K562 (cell line): ENCODE measurements at regions not wholly inside any gene's neighbourhood (a gene's known extent, or its start where the extent isn't known, plus 50 kb on each side); places are given as distances from the start of the nearest gene placed in this dataset.

ENCODE experiments used
- ATAC-seq: fragments of 200-7000 bp; cut with Tn5 transposase; 3 replicates; pipeline ENCODE4 v1.9.1; 2020; ENCODE audit warnings: moderate library complexity
- BruUV-seq: library from RNA; stranded (reverse); fragments of 400-500 nt; replicated peaks from 2 replicates; lab custom pipeline; 2021; lab: Mats Ljungman, UMichigan
- CTCF ChIA-PET: fragments of 300-600 bp; formaldehyde crosslinking; extraction: SDS; loops from one replicate; lab custom pipeline; 2021; ENCODE audit warnings: low intra/inter-chr PET ratio; lab: Yijun Ruan, JAX
- POLR2A ChIA-PET: fragments of 300-600, 350-650 bp; sonication (Branson Sonifier 250); formaldehyde crosslinking; extraction: SDS; loops from one replicate; lab custom pipeline; 2021; ENCODE audit warnings: antibody characterized with exemption, inconsistent platforms; lab: Yijun Ruan, JAX
- DNase-seq, 4 experiments: peaks; one replicate each; pipeline versions ENCODE4 v3.0.0 to v3.0.0-alpha.2; 2011 to 2018; ENCODE audit warnings: low spot score in 3 of 4, mixed read lengths in 3 of 4; ENCODE audit errors: extremely low read depth in 1 of 4
- FAIRE-seq: peaks from 2 replicates; lab custom pipeline; 2011; peaks lifted over from hg19 to GRCh38; lab: Jason Lieb, UNC
- H2AFZ ChIP-seq: 2 replicates; pipeline ENCODE4 v1.6.0; 2011; ENCODE audit warnings: low read depth, low read length, control low read depth, inconsistent platforms
- H3K27ac ChIP-seq: fragments of 200-600 bp; 3 replicates; pipeline ENCODE4 v1.8.0; 2011; ENCODE audit warnings: low read depth, mild to moderate bottlenecking, control low read depth, inconsistent platforms, low read length, moderate library complexity, mixed read lengths; ENCODE audit errors: extremely low read depth
- H3K27me3 ChIP-seq, 2 experiments: fragments of 300-600 bp in 1 of 2; 2 replicates in 1 of 2; 3 replicates in 1 of 2; pipeline versions ENCODE4 v1.6.0 to v1.8.0; 2011; ENCODE audit warnings: inconsistent platforms in 2 of 2, low read length in 2 of 2, mild to moderate bottlenecking in 1 of 2, mixed read lengths in 1 of 2, moderate library complexity in 1 of 2; ENCODE audit not compliant: control insufficient read depth in 2 of 2, insufficient read depth in 2 of 2
- H3K36me3 ChIP-seq: fragments of 300-600 bp; 3 replicates; pipeline ENCODE4 v1.8.0; 2011; ENCODE audit warnings: mild to moderate bottlenecking, low read length, inconsistent platforms; ENCODE audit not compliant: control insufficient read depth, insufficient read depth
- H3K4me1 ChIP-seq, 2 experiments: fragments of 200-600 bp in 1 of 2; replicated peaks in 1 of 2; 2 replicates in 1 of 2; 3 replicates in 1 of 2; pipeline versions ENCODE4 v1.5.1 to v1.8.0; 2011; ENCODE audit warnings: inconsistent platforms in 2 of 2, low read length in 2 of 2, mild to moderate bottlenecking in 1 of 2, mixed read lengths in 1 of 2, moderate library complexity in 1 of 2; ENCODE audit not compliant: control insufficient read depth in 2 of 2, insufficient read depth in 2 of 2
- H3K4me2 ChIP-seq: 2 replicates; pipeline ENCODE4 v1.6.1; 2011; ENCODE audit warnings: low read length, control low read depth, inconsistent platforms, mixed read lengths; ENCODE audit not compliant: insufficient read depth
- H3K4me3 ChIP-seq: fragments of 200-600 bp; sonication (generic), shearing (Covaris generic); 2 replicates; pipeline ENCODE4 v1.5.1; 2016; ENCODE audit warnings: control low read depth, inconsistent platforms
- H3K79me2 ChIP-seq: fragments of 200-600 bp; 3 replicates; pipeline ENCODE4 v1.8.0; 2011; ENCODE audit warnings: low read length, inconsistent platforms; ENCODE audit not compliant: control insufficient read depth, insufficient read depth
- H3K9ac ChIP-seq, 2 experiments: 2 replicates each; pipeline versions ENCODE4 v1.6.0 to v1.6.1; 2011; ENCODE audit warnings: low read depth in 2 of 2, low read length in 2 of 2, control low read depth in 1 of 2, inconsistent platforms in 1 of 2, mild to moderate bottlenecking in 1 of 2, mixed read lengths in 1 of 2; ENCODE audit not compliant: insufficient read depth in 1 of 2
- H3K9me1 ChIP-seq: one replicate; pipeline ENCODE4 v1.6.0; 2011; ENCODE audit warnings: inconsistent platforms, mild to moderate bottlenecking, low read length, moderate library complexity; ENCODE audit not compliant: control insufficient read depth, insufficient read depth
- H3K9me3 ChIP-seq: replicated peaks from 2 replicates; pipeline ENCODE4 v1.5.1; 2011; ENCODE audit warnings: low read depth, low read length, inconsistent platforms; ENCODE audit not compliant: control insufficient read depth, insufficient read depth
- H4K20me1 ChIP-seq: replicated peaks from 2 replicates; pipeline ENCODE4 v1.6.1; 2011; ENCODE audit warnings: low read length, inconsistent platforms, mixed read lengths; ENCODE audit not compliant: control insufficient read depth, insufficient read depth
- BDP1 ChIP-seq: IDR thresholded peaks from 3 replicates; pipeline ENCODE4 v1.6.1; 2011; ENCODE audit not compliant: insufficient read length, insufficient read depth
- GATAD2B ChIP-seq: fragments of 450-650 bp; IDR thresholded peaks from 2 replicates; pipeline ENCODE4 v1.6.1; 2017; ENCODE audit warnings: mild to moderate bottlenecking, borderline replicate concordance
- KDM2B ChIP-seq: fragments of 250-450 bp; sonication (Bioruptor Pico); IDR thresholded peaks from 2 replicates; pipeline ENCODE4 v1.8.0; 2021; ENCODE audit warnings: mild to moderate bottlenecking, moderate library complexity
- KLF16 ChIP-seq: IDR thresholded peaks from 2 replicates; pipeline ENCODE4 v1.6.1; 2016; ENCODE audit warnings: antibody characterized with exemption
- SMARCB1 ChIP-seq: IDR thresholded peaks from 2 replicates; pipeline ENCODE4 v1.6.1; 2011; ENCODE audit warnings: improper control_type of control experiment, low read depth; ENCODE audit not compliant: insufficient read length
- ZNF184 ChIP-seq: sonication (generic); formaldehyde crosslinking; IDR thresholded peaks from 2 replicates; pipeline ENCODE4 v1.5.0; 2020; ENCODE audit warnings: missing genetic modification reagents
- ZZZ3 ChIP-seq: fragments of 450-650 bp; IDR thresholded peaks from 2 replicates; pipeline ENCODE4 v1.6.1; 2016; ENCODE audit warnings: antibody characterized with exemption, mild to moderate bottlenecking, moderate library complexity
- WGBS: fragments of 100-300 bp; shearing (Covaris generic); methylation state at CpG from one replicate; pipeline ENCODE4 v1.1.6; 2016; ENCODE audit warnings: low coverage, mixed read lengths; ENCODE audit not compliant: insufficient coverage; ENCODE audit errors: missing lambda C conversion rate; 5-methylcytosine and 5-hydroxymethylcytosine counted together
- in situ Hi-C: fragments of 300-500 bp; cut with MboI; formaldehyde crosslinking; loops from 4 replicates; pipeline ENCODE4 v1.15.0; 2018; ENCODE audit warnings: inconsistent platforms, mixed read lengths
- intact Hi-C: fragments of 100-400 bp; cut with micrococcal nuclease; formaldehyde crosslinking; loops from 2 replicates; pipeline ENCODE4 v1.14.2; 2022
- TF ChIP-seq, protein P1 (sequence below): sonication (generic); formaldehyde crosslinking; IDR thresholded peaks from 2 replicates; pipeline ENCODE4 v1.8.1; 2022; ENCODE audit warnings: missing genetic modification reagents
- TF ChIP-seq, protein P2 (sequence below): fragments of 200-800 bp; sonication (Bioruptor generic); IDR thresholded peaks from 2 replicates; pipeline ENCODE4 v1.6.1; 2017; ENCODE audit warnings: missing genetic modification characterization, missing compliant biosample characterization
- TF ChIP-seq, protein P3 (sequence below): sonication (generic); formaldehyde crosslinking; IDR thresholded peaks from 2 replicates; pipeline ENCODE4 v1.8.0; 2022; ENCODE audit warnings: missing genetic modification reagents, mild to moderate bottlenecking, moderate library complexity, borderline replicate concordance

DNA sequence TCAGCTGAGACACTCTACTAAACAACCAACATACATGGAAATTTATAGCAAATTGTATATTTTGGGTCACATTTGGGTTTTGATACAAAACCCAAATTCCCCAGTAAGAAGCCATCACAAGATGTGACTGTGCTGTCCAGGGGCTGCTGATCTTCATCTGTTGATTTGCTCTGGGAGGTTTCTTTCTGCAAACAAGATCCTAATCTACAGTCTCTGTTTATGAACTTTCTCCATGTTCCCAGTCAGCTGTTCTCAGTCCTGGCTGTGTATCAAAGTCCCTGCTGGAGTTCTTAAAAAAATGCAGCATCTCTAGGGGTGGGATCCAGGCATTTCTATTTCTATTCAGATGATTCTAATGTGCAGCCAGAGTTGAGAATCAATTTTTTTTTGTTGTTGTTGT lies 85.1 kb downstream of the ATP23 start (continued):
- no peak for TF ChIP-seq ZNF184
- TF ChIP-seq, protein P1, sequence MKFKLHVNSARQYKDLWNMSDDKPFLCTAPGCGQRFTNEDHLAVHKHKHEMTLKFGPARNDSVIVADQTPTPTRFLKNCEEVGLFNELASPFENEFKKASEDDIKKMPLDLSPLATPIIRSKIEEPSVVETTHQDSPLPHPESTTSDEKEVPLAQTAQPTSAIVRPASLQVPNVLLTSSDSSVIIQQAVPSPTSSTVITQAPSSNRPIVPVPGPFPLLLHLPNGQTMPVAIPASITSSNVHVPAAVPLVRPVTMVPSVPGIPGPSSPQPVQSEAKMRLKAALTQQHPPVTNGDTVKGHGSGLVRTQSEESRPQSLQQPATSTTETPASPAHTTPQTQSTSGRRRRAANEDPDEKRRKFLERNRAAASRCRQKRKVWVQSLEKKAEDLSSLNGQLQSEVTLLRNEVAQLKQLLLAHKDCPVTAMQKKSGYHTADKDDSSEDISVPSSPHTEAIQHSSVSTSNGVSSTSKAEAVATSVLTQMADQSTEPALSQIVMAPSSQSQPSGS: no peak

DNA sequence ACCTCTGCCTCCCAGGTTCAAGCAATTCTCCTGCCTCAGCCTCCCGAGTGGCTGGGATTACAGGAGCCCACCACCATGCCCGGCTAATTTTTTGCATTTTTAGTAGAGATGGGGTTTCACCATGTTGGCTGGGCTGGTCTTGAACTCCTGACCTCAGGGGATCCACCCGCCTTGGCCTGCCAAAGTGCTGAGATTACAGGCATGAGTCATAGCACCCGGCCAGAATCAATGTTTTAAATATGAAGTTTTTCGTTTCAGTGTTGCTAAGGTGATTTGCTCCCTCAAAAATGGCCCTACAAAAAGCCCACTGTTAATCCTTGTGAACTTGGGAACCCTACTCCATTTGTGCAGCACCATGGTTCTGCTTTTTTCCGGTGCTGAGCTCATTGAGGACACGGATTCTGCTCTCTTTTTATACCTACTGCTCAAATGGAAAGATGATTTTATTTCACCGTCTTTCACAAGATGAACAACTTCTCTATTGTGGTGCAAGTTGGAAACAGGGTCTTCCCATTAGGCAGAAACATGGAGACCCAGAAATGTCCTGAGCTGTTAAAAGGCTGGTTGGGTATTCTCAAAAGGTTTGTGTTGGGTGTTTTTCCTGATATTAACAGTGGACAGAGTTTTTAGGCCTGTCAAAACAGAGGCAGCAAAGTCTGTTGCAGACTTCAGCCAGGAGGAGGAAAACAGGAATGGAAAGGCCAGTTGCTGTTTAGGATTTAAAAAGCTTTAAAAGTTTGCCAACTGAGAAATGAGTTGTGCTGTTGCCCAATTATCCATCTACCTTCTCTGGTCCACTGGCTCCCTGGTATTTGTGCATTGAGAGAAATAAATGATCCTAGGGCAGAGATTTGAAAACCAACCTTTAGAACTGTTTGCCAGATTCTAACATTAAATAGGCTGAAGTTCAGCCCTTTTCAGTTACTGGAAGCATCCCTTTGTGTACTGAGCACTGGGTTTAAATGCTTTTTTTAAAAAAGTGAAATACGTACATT lies 85.8 kb downstream of the ATP23 start:
- DNase-seq (no peak), ATAC-seq (no peak), FAIRE-seq (no peak)
- Histone ChIP-seq H3K27me3 (no peaks in the 10 kb centered on the region), H3K4me1 (no peaks in the 10 kb centered on the region), H2AFZ (no peak overlapping the region), H3K9ac (no peak overlapping the region), H3K9me1 (no peaks in the 10 kb centered on the region), H3K4me2 (no peak overlapping the region), H3K27ac (no peak overlapping the region), H3K79me2 (no peaks in the 10 kb centered on the region), H4K20me1 (no peaks in the 10 kb centered on the region), H3K9me3 (no peaks in the 10 kb centered on the region), H3K36me3 (no peaks in the 10 kb centered on the region), H3K4me3 (no peak overlapping the region)
- ChIA-PET CTCF (no interaction called here), POLR2A (no interaction called here)
- in situ Hi-C loops: no loop called here
- WGBS: 2% methylated on average over 9 of the region's 9 CpGs
- intact Hi-C loops: no loop called here
- no peak for TF ChIP-seq KLF16
- no peak for TF ChIP-seq ZZZ3
- TF ChIP-seq GATAD2B: no peak
- TF ChIP-seq KDM2B (CRISPR knock-in tag): no peak
- TF ChIP-seq SMARCB1: no peak
- no peak for TF ChIP-seq BDP1
- TF ChIP-seq, protein P2, sequence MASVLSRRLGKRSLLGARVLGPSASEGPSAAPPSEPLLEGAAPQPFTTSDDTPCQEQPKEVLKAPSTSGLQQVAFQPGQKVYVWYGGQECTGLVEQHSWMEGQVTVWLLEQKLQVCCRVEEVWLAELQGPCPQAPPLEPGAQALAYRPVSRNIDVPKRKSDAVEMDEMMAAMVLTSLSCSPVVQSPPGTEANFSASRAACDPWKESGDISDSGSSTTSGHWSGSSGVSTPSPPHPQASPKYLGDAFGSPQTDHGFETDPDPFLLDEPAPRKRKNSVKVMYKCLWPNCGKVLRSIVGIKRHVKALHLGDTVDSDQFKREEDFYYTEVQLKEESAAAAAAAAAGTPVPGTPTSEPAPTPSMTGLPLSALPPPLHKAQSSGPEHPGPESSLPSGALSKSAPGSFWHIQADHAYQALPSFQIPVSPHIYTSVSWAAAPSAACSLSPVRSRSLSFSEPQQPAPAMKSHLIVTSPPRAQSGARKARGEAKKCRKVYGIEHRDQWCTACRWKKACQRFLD (CRISPR knock-in tag): no peak
- TF ChIP-seq, protein P3, sequence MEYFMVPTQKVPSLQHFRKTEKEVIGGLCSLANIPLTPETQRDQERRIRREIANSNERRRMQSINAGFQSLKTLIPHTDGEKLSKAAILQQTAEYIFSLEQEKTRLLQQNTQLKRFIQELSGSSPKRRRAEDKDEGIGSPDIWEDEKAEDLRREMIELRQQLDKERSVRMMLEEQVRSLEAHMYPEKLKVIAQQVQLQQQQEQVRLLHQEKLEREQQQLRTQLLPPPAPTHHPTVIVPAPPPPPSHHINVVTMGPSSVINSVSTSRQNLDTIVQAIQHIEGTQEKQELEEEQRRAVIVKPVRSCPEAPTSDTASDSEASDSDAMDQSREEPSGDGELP (CRISPR knock-in tag): no peak
- no TSS peak for BruUV-seq
